WTC11 (cell line): ENCODE measurements at regions not wholly inside any gene's neighbourhood (a gene's known extent, or its start where the extent isn't known, plus 50 kb on each side); places are given as distances from the start of the nearest gene placed in this dataset.

Experiments
- ATAC-seq: fragments of 200-7000 bp; cut with Tn5 transposase; 2 replicates; pipeline ENCODE4 v1.10.0; 2021; ENCODE audit warnings: mild to moderate bottlenecking, moderate library complexity
- CTCF ChIA-PET: fragments of 300-600 bp; sonication (Branson Sonifier 250); formaldehyde crosslinking; loops from one replicate; lab custom pipeline; 2021; ENCODE audit warnings: antibody characterized with exemption; lab: Charles Lee
- POLR2A ChIA-PET: fragments of 350-600 bp; sonication (Branson Sonifier 250); formaldehyde crosslinking; loops from one replicate; lab custom pipeline; 2021; ENCODE audit warnings: antibody characterized with exemption; lab: Charles Lee
- DNase-seq: peaks from one replicate; pipeline ENCODE4 v3.0.0; 2021; ENCODE audit warnings: low spot score
- H3K27ac Mint-ChIP-seq: 2 replicates; pipeline ENCODE4 v1.8.0; 2021; ENCODE audit warnings: mixed read lengths
- H3K27me3 Mint-ChIP-seq: 2 replicates; pipeline ENCODE4 v1.8.0; 2021; ENCODE audit warnings: low read depth, mild to moderate bottlenecking, moderate library complexity, mixed read lengths
- H3K36me3 Mint-ChIP-seq: 2 replicates; pipeline ENCODE4 v1.8.0; 2021; ENCODE audit warnings: mixed read lengths
- H3K4me1 Mint-ChIP-seq: 2 replicates; pipeline ENCODE4 v1.8.0; 2022; ENCODE audit warnings: mixed read lengths
- H3K4me3 Mint-ChIP-seq: 2 replicates; pipeline ENCODE4 v1.8.0; 2021; ENCODE audit warnings: mild to moderate bottlenecking, moderate library complexity, mixed read lengths
- H3K9me3 Mint-ChIP-seq: 2 replicates; pipeline ENCODE4 v1.8.0; 2021; ENCODE audit warnings: mixed read lengths
- ESRRA ChIP-seq: sonication (generic); formaldehyde crosslinking; IDR thresholded peaks from 2 replicates; pipeline ENCODE4 v1.8.1; 2022; ENCODE audit warnings: mild to moderate bottlenecking, missing genetic modification reagents, borderline replicate concordance
- FOXJ3 ChIP-seq: sonication (generic); formaldehyde crosslinking; IDR thresholded peaks from 2 replicates; pipeline ENCODE4 v1.9.0; 2021; ENCODE audit warnings: missing genetic modification reagents, mild to moderate bottlenecking, borderline replicate concordance
- GRHL2 ChIP-seq: fragments of 250-450 bp; sonication (Bioruptor Pico); IDR thresholded peaks from 2 replicates; pipeline ENCODE4 v1.8.0; 2022; ENCODE audit warnings: mild to moderate bottlenecking, moderate library complexity; ENCODE audit not compliant: insufficient replicate concordance, severe bottlenecking
- HMGA2 ChIP-seq: fragments of 250-450 bp; sonication (Bioruptor Pico); IDR thresholded peaks from 2 replicates; pipeline ENCODE4 v1.4.0; 2021; ENCODE audit warnings: mild to moderate bottlenecking, moderate library complexity
- JUN ChIP-seq: sonication (generic); formaldehyde crosslinking; IDR thresholded peaks from 2 replicates; pipeline ENCODE4 v1.8.0; 2023; ENCODE audit warnings: mild to moderate bottlenecking, missing genetic modification reagents
- NFATC4 ChIP-seq: fragments of 250-450 bp; sonication (Bioruptor Pico); IDR thresholded peaks from 2 replicates; pipeline ENCODE4 v1.9.0; 2021; ENCODE audit warnings: mild to moderate bottlenecking
- NFYB ChIP-seq: sonication (generic); formaldehyde crosslinking; conservative IDR thresholded peaks from 2 replicates; pipeline ENCODE4 v1.8.0; 2022; ENCODE audit warnings: low read depth, missing genetic modification reagents
- NR1H2 ChIP-seq: sonication (generic); formaldehyde crosslinking; IDR thresholded peaks from 2 replicates; pipeline ENCODE4 v1.9.0; 2021; ENCODE audit warnings: mild to moderate bottlenecking, moderate library complexity, missing genetic modification reagents
- SMAD3 ChIP-seq: sonication (generic); formaldehyde crosslinking; IDR thresholded peaks from 2 replicates; pipeline ENCODE4 v1.8.0; 2022; ENCODE audit warnings: missing genetic modification reagents, mild to moderate bottlenecking, borderline replicate concordance
- SOX15 ChIP-seq: fragments of 250-450 bp; sonication (Bioruptor Pico); IDR thresholded peaks from 2 replicates; pipeline ENCODE4 v1.9.0; 2021; ENCODE audit warnings: mild to moderate bottlenecking
- SP1 ChIP-seq: sonication (generic); formaldehyde crosslinking; conservative IDR thresholded peaks from 2 replicates; pipeline ENCODE4 v1.8.1; 2022; ENCODE audit warnings: missing genetic modification reagents
- ZBTB21 ChIP-seq: sonication (generic); formaldehyde crosslinking; IDR thresholded peaks from 2 replicates; pipeline ENCODE4 v1.8.1; 2023; ENCODE audit warnings: mild to moderate bottlenecking, missing genetic modification reagents, borderline replicate concordance
- TF ChIP-seq, protein P1 (sequence below): sonication (generic); formaldehyde crosslinking; IDR thresholded peaks from 2 replicates; pipeline ENCODE4 v1.8.1; 2023; ENCODE audit warnings: mild to moderate bottlenecking, missing genetic modification reagents, moderate library complexity
- TF ChIP-seq, protein P2 (sequence below): sonication (generic); formaldehyde crosslinking; conservative IDR thresholded peaks from 2 replicates; pipeline ENCODE4 v1.8.1; 2022; ENCODE audit warnings: mild to moderate bottlenecking, missing genetic modification reagents
- TF ChIP-seq, protein P3 (sequence below): sonication (generic); formaldehyde crosslinking; IDR thresholded peaks from 2 replicates; pipeline ENCODE4 v1.8.1; 2022; ENCODE audit warnings: mild to moderate bottlenecking, moderate library complexity, missing genetic modification reagents
- TF ChIP-seq, protein P4 (sequence below): fragments of 250-450 bp; sonication (Bioruptor Pico); IDR thresholded peaks from 2 replicates; pipeline ENCODE4 v1.9.0; 2021; ENCODE audit warnings: mild to moderate bottlenecking
- TF ChIP-seq, protein P5 (sequence below): sonication (generic); formaldehyde crosslinking; IDR thresholded peaks from 2 replicates; pipeline ENCODE4 v1.8.0; 2022; ENCODE audit warnings: mild to moderate bottlenecking, missing genetic modification reagents
- TF ChIP-seq, protein P6 (sequence below): sonication (generic); formaldehyde crosslinking; IDR thresholded peaks from 2 replicates; pipeline ENCODE4 v1.8.1; 2023; ENCODE audit warnings: mild to moderate bottlenecking, moderate library complexity, missing genetic modification reagents
- TF ChIP-seq, protein P7 (sequence below): sonication (generic); formaldehyde crosslinking; IDR thresholded peaks from 2 replicates; pipeline ENCODE4 v1.8.0; 2022; ENCODE audit warnings: mild to moderate bottlenecking, missing genetic modification reagents
- TF ChIP-seq, protein P8 (sequence below): sonication (generic); formaldehyde crosslinking; IDR thresholded peaks from 2 replicates; pipeline ENCODE4 v1.8.1; 2023; ENCODE audit warnings: mild to moderate bottlenecking, missing genetic modification reagents, moderate library complexity
- TF ChIP-seq, protein P9 (sequence below): fragments of 250-450 bp; sonication (Bioruptor Pico); IDR thresholded peaks from 2 replicates; pipeline ENCODE4 v1.8.0; 2021; ENCODE audit warnings: mild to moderate bottlenecking

DNA sequence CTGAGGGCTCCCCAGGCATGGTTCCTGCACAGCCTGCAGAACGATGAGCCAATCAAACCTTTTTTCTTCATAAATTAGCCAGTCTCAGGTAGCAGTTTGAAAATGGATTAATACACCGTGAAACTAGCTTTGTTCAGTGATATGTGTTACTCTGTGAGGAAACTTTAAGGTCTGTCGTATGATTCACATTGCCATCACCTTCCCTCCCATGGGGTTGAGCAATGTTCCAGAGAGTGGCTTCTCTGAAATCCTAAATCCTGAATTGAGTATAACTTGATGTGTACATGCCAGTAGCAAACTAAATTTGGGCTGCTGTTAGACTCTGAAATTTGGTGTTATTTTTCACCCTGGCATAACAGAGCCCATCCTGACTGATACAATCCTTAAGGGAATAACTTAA lies 866.4 kb upstream of the C9orf72 start (continued):
- TF ChIP-seq, protein P1, sequence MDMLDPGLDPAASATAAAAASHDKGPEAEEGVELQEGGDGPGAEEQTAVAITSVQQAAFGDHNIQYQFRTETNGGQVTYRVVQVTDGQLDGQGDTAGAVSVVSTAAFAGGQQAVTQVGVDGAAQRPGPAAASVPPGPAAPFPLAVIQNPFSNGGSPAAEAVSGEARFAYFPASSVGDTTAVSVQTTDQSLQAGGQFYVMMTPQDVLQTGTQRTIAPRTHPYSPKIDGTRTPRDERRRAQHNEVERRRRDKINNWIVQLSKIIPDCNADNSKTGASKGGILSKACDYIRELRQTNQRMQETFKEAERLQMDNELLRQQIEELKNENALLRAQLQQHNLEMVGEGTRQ (CRISPR knock-in tag) = no peak
- no peak for TF ChIP-seq NFYB (CRISPR knock-in tag)
- TF ChIP-seq, protein P2, sequence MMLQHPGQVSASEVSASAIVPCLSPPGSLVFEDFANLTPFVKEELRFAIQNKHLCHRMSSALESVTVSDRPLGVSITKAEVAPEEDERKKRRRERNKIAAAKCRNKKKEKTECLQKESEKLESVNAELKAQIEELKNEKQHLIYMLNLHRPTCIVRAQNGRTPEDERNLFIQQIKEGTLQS (CRISPR knock-in tag) = no peak
- TF ChIP-seq, protein P3, sequence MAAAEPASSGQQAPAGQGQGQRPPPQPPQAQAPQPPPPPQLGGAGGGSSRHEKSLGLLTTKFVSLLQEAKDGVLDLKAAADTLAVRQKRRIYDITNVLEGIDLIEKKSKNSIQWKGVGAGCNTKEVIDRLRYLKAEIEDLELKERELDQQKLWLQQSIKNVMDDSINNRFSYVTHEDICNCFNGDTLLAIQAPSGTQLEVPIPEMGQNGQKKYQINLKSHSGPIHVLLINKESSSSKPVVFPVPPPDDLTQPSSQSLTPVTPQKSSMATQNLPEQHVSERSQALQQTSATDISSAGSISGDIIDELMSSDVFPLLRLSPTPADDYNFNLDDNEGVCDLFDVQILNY = no peak

DNA sequence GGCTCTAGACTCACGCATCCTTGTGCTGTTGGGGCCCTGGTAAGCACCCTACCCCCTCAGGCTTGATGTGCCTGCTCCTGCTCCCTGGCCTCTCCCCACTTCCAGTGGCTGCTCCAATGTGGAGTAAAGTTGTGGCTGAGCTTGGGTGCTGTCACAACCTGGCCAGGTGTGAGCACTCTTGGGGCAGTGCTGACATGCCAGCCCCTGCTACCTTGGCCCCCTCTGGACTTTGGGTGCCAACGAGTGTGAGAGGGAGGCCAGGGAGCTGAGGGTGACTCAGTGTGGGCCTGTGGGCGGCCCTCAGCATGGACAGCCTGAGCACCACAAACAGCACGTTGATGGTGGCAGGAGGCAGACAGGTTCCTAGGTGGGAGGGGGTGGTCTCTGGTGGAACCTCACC lies 870.2 kb upstream of the C9orf72 start:
- Mint-ChIP-seq H3K27me3 (no peaks in the 10 kb centered on the region), H3K27ac (no peak overlapping the region), H3K36me3 (peaks cover 4% of the 10 kb centered on the region), H3K9me3 (peaks cover 16% of the 10 kb centered on the region), H3K4me3 (no peak overlapping the region), H3K4me1 (no peaks in the 10 kb centered on the region)
- ATAC-seq (no peak), DNase-seq (no peak)
- CTCF ChIA-PET = no interaction called here
- TF ChIP-seq, protein P4, sequence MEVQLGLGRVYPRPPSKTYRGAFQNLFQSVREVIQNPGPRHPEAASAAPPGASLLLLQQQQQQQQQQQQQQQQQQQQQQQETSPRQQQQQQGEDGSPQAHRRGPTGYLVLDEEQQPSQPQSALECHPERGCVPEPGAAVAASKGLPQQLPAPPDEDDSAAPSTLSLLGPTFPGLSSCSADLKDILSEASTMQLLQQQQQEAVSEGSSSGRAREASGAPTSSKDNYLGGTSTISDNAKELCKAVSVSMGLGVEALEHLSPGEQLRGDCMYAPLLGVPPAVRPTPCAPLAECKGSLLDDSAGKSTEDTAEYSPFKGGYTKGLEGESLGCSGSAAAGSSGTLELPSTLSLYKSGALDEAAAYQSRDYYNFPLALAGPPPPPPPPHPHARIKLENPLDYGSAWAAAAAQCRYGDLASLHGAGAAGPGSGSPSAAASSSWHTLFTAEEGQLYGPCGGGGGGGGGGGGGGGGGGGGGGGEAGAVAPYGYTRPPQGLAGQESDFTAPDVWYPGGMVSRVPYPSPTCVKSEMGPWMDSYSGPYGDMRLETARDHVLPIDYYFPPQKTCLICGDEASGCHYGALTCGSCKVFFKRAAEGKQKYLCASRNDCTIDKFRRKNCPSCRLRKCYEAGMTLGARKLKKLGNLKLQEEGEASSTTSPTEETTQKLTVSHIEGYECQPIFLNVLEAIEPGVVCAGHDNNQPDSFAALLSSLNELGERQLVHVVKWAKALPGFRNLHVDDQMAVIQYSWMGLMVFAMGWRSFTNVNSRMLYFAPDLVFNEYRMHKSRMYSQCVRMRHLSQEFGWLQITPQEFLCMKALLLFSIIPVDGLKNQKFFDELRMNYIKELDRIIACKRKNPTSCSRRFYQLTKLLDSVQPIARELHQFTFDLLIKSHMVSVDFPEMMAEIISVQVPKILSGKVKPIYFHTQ (CRISPR knock-in tag) = no peak
- TF ChIP-seq SOX15 (CRISPR knock-in tag) = no peak
- no peak for TF ChIP-seq ESRRA
- TF ChIP-seq, protein P5, sequence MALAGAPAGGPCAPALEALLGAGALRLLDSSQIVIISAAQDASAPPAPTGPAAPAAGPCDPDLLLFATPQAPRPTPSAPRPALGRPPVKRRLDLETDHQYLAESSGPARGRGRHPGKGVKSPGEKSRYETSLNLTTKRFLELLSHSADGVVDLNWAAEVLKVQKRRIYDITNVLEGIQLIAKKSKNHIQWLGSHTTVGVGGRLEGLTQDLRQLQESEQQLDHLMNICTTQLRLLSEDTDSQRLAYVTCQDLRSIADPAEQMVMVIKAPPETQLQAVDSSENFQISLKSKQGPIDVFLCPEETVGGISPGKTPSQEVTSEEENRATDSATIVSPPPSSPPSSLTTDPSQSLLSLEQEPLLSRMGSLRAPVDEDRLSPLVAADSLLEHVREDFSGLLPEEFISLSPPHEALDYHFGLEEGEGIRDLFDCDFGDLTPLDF (CRISPR knock-in tag) = no peak
- no peak for TF ChIP-seq JUN (CRISPR knock-in tag)
- TF ChIP-seq ZBTB21 (CRISPR knock-in tag) = no peak
- TF ChIP-seq HMGA2 (CRISPR knock-in tag) = no peak
- TF ChIP-seq, protein P6, sequence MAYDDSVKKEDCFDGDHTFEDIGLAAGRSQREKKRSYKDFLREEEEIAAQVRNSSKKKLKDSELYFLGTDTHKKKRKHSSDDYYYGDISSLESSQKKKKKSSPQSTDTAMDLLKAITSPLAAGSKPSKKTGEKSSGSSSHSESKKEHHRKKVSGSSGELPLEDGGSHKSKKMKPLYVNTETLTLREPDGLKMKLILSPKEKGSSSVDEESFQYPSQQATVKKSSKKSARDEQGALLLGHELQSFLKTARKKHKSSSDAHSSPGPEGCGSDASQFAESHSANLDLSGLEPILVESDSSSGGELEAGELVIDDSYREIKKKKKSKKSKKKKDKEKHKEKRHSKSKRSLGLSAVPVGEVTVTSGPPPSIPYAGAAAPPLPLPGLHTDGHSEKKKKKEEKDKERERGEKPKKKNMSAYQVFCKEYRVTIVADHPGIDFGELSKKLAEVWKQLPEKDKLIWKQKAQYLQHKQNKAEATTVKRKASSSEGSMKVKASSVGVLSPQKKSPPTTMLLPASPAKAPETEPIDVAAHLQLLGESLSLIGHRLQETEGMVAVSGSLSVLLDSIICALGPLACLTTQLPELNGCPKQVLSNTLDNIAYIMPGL (CRISPR knock-in tag) = no peak
- TF ChIP-seq FOXJ3 (CRISPR knock-in tag) = no peak
- TF ChIP-seq, protein P7, sequence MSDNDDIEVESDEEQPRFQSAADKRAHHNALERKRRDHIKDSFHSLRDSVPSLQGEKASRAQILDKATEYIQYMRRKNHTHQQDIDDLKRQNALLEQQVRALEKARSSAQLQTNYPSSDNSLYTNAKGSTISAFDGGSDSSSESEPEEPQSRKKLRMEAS (CRISPR knock-in tag) = no peak
- TF ChIP-seq GRHL2 = no peak
- TF ChIP-seq, protein P8, sequence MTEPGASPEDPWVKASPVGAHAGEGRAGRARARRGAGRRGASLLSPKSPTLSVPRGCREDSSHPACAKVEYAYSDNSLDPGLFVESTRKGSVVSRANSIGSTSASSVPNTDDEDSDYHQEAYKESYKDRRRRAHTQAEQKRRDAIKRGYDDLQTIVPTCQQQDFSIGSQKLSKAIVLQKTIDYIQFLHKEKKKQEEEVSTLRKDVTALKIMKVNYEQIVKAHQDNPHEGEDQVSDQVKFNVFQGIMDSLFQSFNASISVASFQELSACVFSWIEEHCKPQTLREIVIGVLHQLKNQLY (CRISPR knock-in tag) = no peak
- no peak for TF ChIP-seq SP1 (CRISPR knock-in tag)
- no peak for TF ChIP-seq SMAD3 (CRISPR knock-in tag)
- TF ChIP-seq, protein P9, sequence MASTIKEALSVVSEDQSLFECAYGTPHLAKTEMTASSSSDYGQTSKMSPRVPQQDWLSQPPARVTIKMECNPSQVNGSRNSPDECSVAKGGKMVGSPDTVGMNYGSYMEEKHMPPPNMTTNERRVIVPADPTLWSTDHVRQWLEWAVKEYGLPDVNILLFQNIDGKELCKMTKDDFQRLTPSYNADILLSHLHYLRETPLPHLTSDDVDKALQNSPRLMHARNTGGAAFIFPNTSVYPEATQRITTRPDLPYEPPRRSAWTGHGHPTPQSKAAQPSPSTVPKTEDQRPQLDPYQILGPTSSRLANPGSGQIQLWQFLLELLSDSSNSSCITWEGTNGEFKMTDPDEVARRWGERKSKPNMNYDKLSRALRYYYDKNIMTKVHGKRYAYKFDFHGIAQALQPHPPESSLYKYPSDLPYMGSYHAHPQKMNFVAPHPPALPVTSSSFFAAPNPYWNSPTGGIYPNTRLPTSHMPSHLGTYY = no peak
- TF ChIP-seq, protein P3 = no peak
- TF ChIP-seq NR1H2 (CRISPR knock-in tag) = no peak
- TF ChIP-seq NFATC4 (CRISPR knock-in tag) = no peak
- POLR2A ChIA-PET = no interaction called here
